Mammary epithelial cell (primary cell): ENCODE measurements at regions not wholly inside any gene's neighbourhood (a gene's known extent, or its start where the extent isn't known, plus 50 kb on each side); places are given as distances from the start of the nearest gene placed in this dataset.

ENCODE experiments used
- EZH2 ChIP-seq: IDR thresholded peaks from 2 replicates; pipeline ENCODE4 v1.6.1; 2012; ENCODE audit warnings: low read length, inconsistent platforms, borderline replicate concordance
- TF ChIP-seq, protein P1 (sequence below), 2 donors: IDR thresholded peaks in 1 of 2; conservative IDR thresholded peaks in 1 of 2; 2 replicates each; pipeline ENCODE4 v1.5.1; 2011 to 2012; ENCODE audit warnings: inconsistent platforms in 2 of 2, low read length in 2 of 2, mild to moderate bottlenecking in 2 of 2, control low read depth in 1 of 2, low read depth in 1 of 2; ENCODE audit not compliant: insufficient read depth in 1 of 2; ENCODE audit errors: extremely low read depth in 1 of 2

- TF ChIP-seq, protein P1, sequence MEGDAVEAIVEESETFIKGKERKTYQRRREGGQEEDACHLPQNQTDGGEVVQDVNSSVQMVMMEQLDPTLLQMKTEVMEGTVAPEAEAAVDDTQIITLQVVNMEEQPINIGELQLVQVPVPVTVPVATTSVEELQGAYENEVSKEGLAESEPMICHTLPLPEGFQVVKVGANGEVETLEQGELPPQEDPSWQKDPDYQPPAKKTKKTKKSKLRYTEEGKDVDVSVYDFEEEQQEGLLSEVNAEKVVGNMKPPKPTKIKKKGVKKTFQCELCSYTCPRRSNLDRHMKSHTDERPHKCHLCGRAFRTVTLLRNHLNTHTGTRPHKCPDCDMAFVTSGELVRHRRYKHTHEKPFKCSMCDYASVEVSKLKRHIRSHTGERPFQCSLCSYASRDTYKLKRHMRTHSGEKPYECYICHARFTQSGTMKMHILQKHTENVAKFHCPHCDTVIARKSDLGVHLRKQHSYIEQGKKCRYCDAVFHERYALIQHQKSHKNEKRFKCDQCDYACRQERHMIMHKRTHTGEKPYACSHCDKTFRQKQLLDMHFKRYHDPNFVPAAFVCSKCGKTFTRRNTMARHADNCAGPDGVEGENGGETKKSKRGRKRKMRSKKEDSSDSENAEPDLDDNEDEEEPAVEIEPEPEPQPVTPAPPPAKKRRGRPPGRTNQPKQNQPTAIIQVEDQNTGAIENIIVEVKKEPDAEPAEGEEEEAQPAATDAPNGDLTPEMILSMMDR (conservative IDR thresholded peaks at IDR 0.05 in 1 of 2, IDR thresholded peaks at IDR 0.05 in 1 of 2; ENCODE audit: extremely low read depth in 1 of 2, insufficient read depth in 1 of 2, low read depth in 1 of 2, low read length in 2 of 2), result no peak
- TF ChIP-seq EZH2, result no peak
These were observed 159.8 kb upstream of the GDNF start for GRCh38 chr5:37999593-37999992.
